Kidney (tissue), 13 donors: ENCODE measurements at regions not wholly inside any gene's neighbourhood (a gene's known extent, or its start where the extent isn't known, plus 50 kb on each side); places are given as distances from the start of the nearest gene placed in this dataset.

Experiments used
- DNase-seq, 5 donors: peaks; one replicate each; pipeline ENCODE4 v3.0.0-alpha.2; 2013 to 2020
- FAIRE-seq: peaks from 2 replicates; lab custom pipeline; 2012; peaks lifted over from hg19 to GRCh38; lab: Jason Lieb, UNC
- H3K27ac ChIP-seq, 2 donors: one replicate each; pipeline ENCODE4 v1.7.0; 2013; ENCODE audit warnings: low read depth in 2 of 2, low read length in 2 of 2, inconsistent platforms in 1 of 2
- H3K27me3 ChIP-seq: one replicate; pipeline ENCODE4 v1.7.1; 2013; ENCODE audit warnings: low read length, inconsistent platforms; ENCODE audit not compliant: control insufficient read depth, insufficient read depth
- H3K36me3 ChIP-seq, 3 donors: one replicate each; pipeline versions ENCODE4 v1.7.0 to v1.7.1; 2013; ENCODE audit warnings: low read length in 3 of 3, control low read depth in 1 of 3, inconsistent platforms in 1 of 3; ENCODE audit not compliant: insufficient read depth in 3 of 3, control insufficient read depth in 2 of 3
- H3K4me1 ChIP-seq, 3 donors: one replicate each; pipeline versions ENCODE4 v1.7.0 to v1.7.1; 2013; ENCODE audit warnings: low read length in 3 of 3, inconsistent platforms in 1 of 3, low read depth in 1 of 3; ENCODE audit not compliant: control insufficient read depth in 2 of 3, insufficient read depth in 2 of 3
- H3K4me3 ChIP-seq, 3 donors: one replicate each; pipeline versions ENCODE4 v1.7.0 to v1.8.1; 2013; ENCODE audit warnings: low read length in 3 of 3, control low read depth in 1 of 3, inconsistent platforms in 1 of 3
- H3K9ac ChIP-seq, 3 donors: one replicate each; pipeline versions ENCODE4 v1.7.0 to v1.7.1; 2013; ENCODE audit warnings: low read length in 3 of 3, control low read depth in 1 of 3, inconsistent platforms in 1 of 3
- H3K9me3 ChIP-seq, 3 donors: one replicate each; pipeline versions ENCODE4 v1.7.0 to v1.7.1; 2013; ENCODE audit warnings: low read length in 3 of 3, control low read depth in 1 of 3, inconsistent platforms in 1 of 3; ENCODE audit not compliant: control insufficient read depth in 2 of 3, insufficient read depth in 1 of 3
- intact Hi-C: fragments of 100-400 bp; cut with DNase I; formaldehyde crosslinking; loops from one replicate; pipeline ENCODE4 v1.11.1; 2022
- TF ChIP-seq, protein P1 (sequence below): IDR thresholded peaks from 3 replicates; pipeline ENCODE4 v1.5.1; 2012; ENCODE audit warnings: mild to moderate bottlenecking, moderate library complexity, borderline replicate concordance; ENCODE audit not compliant: insufficient read depth; ENCODE audit errors: extremely low read depth
- donor health status: control.
- donor health status: control.
- donor health status: control.
- donor health status: control.
- donor health status: control.
- donor health status: DM: yes; HTN: yes; CAD: no.
- donor health status: Normal renal cell carcinoma (clear cell type).

DNA sequence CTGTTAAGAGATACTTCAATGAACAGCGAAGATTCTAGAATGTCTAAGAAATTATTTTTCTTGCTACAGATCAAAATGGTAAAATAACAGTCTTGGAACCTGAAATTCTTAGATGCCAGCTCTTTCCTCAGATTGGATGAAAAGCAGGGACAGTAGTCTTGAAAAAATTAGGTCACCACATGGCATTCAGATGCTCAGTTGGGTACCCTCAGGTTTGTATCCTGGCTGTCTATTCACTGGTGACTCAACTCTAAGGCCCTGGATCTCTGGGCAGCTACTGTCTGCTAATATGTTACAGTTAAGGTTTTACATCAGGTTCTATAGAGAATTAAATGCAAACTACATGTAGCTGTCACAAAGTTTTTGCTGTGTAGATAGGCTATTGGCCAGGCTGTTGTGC lies 528.9 kb upstream of the ADAMTS5 start:
- intact Hi-C loops, result no loop called here
- TF ChIP-seq, protein P1, sequence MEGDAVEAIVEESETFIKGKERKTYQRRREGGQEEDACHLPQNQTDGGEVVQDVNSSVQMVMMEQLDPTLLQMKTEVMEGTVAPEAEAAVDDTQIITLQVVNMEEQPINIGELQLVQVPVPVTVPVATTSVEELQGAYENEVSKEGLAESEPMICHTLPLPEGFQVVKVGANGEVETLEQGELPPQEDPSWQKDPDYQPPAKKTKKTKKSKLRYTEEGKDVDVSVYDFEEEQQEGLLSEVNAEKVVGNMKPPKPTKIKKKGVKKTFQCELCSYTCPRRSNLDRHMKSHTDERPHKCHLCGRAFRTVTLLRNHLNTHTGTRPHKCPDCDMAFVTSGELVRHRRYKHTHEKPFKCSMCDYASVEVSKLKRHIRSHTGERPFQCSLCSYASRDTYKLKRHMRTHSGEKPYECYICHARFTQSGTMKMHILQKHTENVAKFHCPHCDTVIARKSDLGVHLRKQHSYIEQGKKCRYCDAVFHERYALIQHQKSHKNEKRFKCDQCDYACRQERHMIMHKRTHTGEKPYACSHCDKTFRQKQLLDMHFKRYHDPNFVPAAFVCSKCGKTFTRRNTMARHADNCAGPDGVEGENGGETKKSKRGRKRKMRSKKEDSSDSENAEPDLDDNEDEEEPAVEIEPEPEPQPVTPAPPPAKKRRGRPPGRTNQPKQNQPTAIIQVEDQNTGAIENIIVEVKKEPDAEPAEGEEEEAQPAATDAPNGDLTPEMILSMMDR, result no peak
- H3K4me3 ChIP-seq, result no peak overlapping the region
- no peaks in the 10 kb centered on the region for H3K4me1 ChIP-seq
- H3K9ac ChIP-seq, result no peak overlapping the region
- H3K9me3 ChIP-seq, result no peaks in the 10 kb centered on the region
- H3K27ac ChIP-seq, result no peak overlapping the region
- H3K36me3 ChIP-seq, result no peaks in the 10 kb centered on the region
- FAIRE-seq, result no peak
- no peak for DNase-seq
- no peaks in the 10 kb centered on the region for H3K27me3 ChIP-seq

DNA sequence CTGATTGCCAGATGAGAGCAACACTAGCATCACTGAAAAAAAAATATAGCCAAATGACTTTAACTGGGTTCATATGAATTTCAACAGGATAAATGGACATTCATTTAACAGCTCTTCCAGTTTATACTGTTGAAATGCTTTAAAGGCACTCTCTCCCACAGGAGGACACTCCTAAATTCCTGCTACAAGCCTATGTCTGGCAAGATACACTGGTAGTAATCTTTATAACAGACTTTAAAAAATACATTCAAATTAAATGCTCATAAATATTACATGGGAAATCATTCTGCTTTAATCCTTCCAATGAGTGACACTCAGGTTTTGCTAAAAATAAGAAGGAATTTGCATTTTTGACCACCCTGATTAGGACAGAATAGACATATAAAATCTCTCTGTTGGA lies 526.7 kb upstream of the ADAMTS5 start:
- H3K4me3 ChIP-seq, result no peak overlapping the region
- FAIRE-seq (no peak), DNase-seq (peak in 1 of 5 donors; percentile 51)
- TF ChIP-seq, protein P1, result no peak
- no peak overlapping the region for H3K27ac ChIP-seq
- intact Hi-C loops, result no loop called here
- no peaks in the 10 kb centered on the region for H3K36me3 ChIP-seq
- H3K9me3 ChIP-seq, result no peaks in the 10 kb centered on the region
- H3K4me1 ChIP-seq, result no peaks in the 10 kb centered on the region
- no peak overlapping the region for H3K9ac ChIP-seq
- H3K27me3 ChIP-seq, result no peaks in the 10 kb centered on the region

DNA sequence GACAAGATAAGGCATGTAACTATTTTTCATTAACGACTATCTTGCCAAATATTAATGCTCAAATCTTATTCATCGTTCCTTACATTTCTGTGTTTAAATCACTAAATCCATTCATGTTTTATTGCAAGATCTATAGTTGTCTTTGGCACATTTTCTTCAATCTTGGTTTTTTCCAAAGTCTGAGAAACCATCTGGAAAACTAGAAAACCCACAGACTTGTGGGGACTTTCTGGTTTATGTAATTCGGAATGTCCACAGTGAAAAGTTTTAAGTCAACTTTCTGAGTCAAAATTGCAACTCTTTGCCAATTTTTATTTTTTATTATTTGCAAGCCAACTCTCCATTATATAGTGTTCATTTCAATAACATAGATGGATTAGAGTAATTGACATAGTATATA lies 520.8 kb upstream of the ADAMTS5 start:
- no peak overlapping the region for H3K9ac ChIP-seq
- H3K27ac ChIP-seq, result no peak overlapping the region
- H3K9me3 ChIP-seq, result no peaks in the 10 kb centered on the region
- no peaks in the 10 kb centered on the region for H3K36me3 ChIP-seq
- TF ChIP-seq, protein P1, result no peak
- H3K4me1 ChIP-seq, result no peaks in the 10 kb centered on the region
- DNase-seq, result no peak
- intact Hi-C loops, result no loop called here
- no peaks in the 10 kb centered on the region for H3K27me3 ChIP-seq
- FAIRE-seq, result no peak
- no peak overlapping the region for H3K4me3 ChIP-seq

DNA sequence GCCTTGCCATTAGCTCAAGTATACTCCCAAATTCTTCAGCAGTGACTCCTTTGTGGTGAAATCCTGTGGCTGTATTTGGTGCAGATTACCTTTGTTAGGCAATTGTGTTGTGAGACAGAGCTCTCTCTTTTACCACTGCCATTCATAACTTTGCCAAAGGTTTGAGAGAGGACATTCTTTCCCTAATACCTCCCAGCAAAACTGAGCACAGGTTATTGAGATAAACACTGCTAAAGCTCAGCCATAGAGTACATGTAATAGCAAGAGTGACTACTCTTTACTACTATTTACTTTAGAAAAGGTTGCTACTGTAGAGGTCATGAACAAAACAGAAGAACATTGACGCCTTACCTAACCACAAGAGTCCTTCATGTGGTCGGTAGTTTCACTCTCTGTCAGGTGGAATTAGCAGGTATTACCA lies 514.0 kb upstream of the ADAMTS5 start:
- FAIRE-seq, result no peak

More for the DNA sequence above, 514.0 kb upstream of the ADAMTS5 start:
- Histone ChIP-seq H3K27me3 (no peaks in the 10 kb centered on the region), H3K27ac (no peak overlapping the region), H3K4me1 (no peaks in the 10 kb centered on the region), H3K9me3 (no peaks in the 10 kb centered on the region), H3K4me3 (no peak overlapping the region), H3K9ac (no peak overlapping the region), H3K36me3 (no peaks in the 10 kb centered on the region)
- no peak for DNase-seq
- TF ChIP-seq, protein P1, result no peak
- intact Hi-C loops, result no loop called here
